Stomach (tissue), 8 donors: ENCODE measurements at regions not wholly inside any gene's neighbourhood (a gene's known extent, or its start where the extent isn't known, plus 50 kb on each side); places are given as distances from the start of the nearest gene placed in this dataset.

Source experiments
- DNase-seq, 2 donors: peaks; one replicate each; pipeline versions ENCODE4 v3.0.0 to v3.0.0-alpha.2; 2013 to 2019
- H3K27ac ChIP-seq, 5 donors: fragments of 200-600 bp in 4 of 5; sonication (generic) in 4 of 5; one replicate each; pipeline ENCODE4 v1.5.1; 2013 to 2019; ENCODE audit warnings: mild to moderate bottlenecking in 1 of 5, moderate library complexity in 1 of 5
- H3K27me3 ChIP-seq, 3 donors: fragments of 200-600 bp; sonication (generic); one replicate each; pipeline ENCODE4 v1.5.1; 2017 to 2019; ENCODE audit warnings: mixed run types in 1 of 3
- H3K36me3 ChIP-seq, 4 donors: fragments of 200-600 bp; sonication (generic); 1 replicate in 3 of 4; 2 replicates in 1 of 4; pipeline ENCODE4 v1.5.1; 2016 to 2019
- H3K4me1 ChIP-seq, 4 donors: fragments of 200-600 bp; sonication (generic); one replicate each; pipeline ENCODE4 v1.5.1; 2016 to 2019
- H3K4me3 ChIP-seq, 4 donors: fragments of 200-600 bp; sonication (generic) in 3 of 4; one replicate each; pipeline ENCODE4 v1.5.1; 2016 to 2019; ENCODE audit warnings: mild to moderate bottlenecking in 1 of 4
- H3K9me3 ChIP-seq, 4 donors: fragments of 200-600 bp; sonication (generic); one replicate each; pipeline ENCODE4 v1.5.1; 2016 to 2019
- CTCF ChIP-seq, 7 experiments: fragments of 450-650 bp in 4 of 7; fragments of 200-600 bp in 3 of 7; sonication (generic) in 3 of 7; IDR thresholded peaks; one replicate each; pipeline ENCODE4 v1.5.1; 2016 to 2019; ENCODE audit warnings: antibody characterized with exemption in 7 of 7, control low read depth in 2 of 7, mild to moderate bottlenecking in 1 of 7
- EP300 ChIP-seq: sonication (generic); formaldehyde crosslinking; IDR thresholded peaks from one replicate; pipeline ENCODE4 v1.6.1; 2017; ENCODE audit warnings: antibody characterized with exemption
- POLR2A ChIP-seq, 4 donors: fragments of 450-650 bp; IDR thresholded peaks; one replicate each; pipeline ENCODE4 v1.6.1; 2016; ENCODE audit warnings: antibody characterized with exemption in 4 of 4, control low read depth in 2 of 4, mild to moderate bottlenecking in 1 of 4, moderate library complexity in 1 of 4
- POLR2AphosphoS5 ChIP-seq, 3 donors: sonication (generic); formaldehyde crosslinking; IDR thresholded peaks; one replicate each; pipeline ENCODE4 v1.6.1; 2016; ENCODE audit warnings: antibody characterized with exemption in 3 of 3
- WGBS, 5 donors: extraction: QIAGEN DNeasy Blood & Tissue Kit in 3 of 5; methylation state at CpG; one replicate each; pipeline versions ENCODE4 v1.1.5 to v1.1.7; 2013 to 2018; 5-methylcytosine and 5-hydroxymethylcytosine counted together
- intact Hi-C: fragments of 100-400 bp; cut with DNase I; formaldehyde crosslinking; loops from one replicate; pipeline ENCODE4 v1.15.1; 2023; ENCODE audit warnings: low total_unique reads
- donor health status: healthy with polysubstance abuse.
- donor health status: Bipolar disorder and iron deficiency.
- donor health status: healthy.

GRCh38 chr3:153574445-153574844, 412.4 kb downstream of the RAP2B start:
- Histone ChIP-seq H3K36me3 (no peaks in the 10 kb centered on the region), H3K4me3 (no peak overlapping the region), H3K27ac (no peak overlapping the region), H3K9me3 (peaks cover 0 to 6% (median 0%) of the 10 kb centered on the region in 4 donors), H3K27me3 (no peaks in the 10 kb centered on the region), H3K4me1 (no peaks in the 10 kb centered on the region)
- 84 to 92% (median 90%) methylated on average over 2 of the region's 2 CpGs for WGBS, 5 donors
- intact Hi-C loops = no loop called here
- TF ChIP-seq POLR2A (IDR thresholded peaks at IDR 0.05) (no peak), POLR2AphosphoS5 (IDR thresholded peaks at IDR 0.05) (no peak), CTCF (IDR thresholded peaks at IDR 0.05) (no peak), EP300 (no peak)
- no peak for DNase-seq

GRCh38 chr3:153577059-153577736, 415.2 kb downstream of the RAP2B start:
- H3K27ac ChIP-seq = no peak overlapping the region

GRCh38 chr3:153578046-153578445, 416.0 kb downstream of the RAP2B start:
- intact Hi-C loops = no loop called here
- Histone ChIP-seq H3K27ac (no peak overlapping the region), H3K9me3 (no peaks in the 10 kb centered on the region), H3K27me3 (no peaks in the 10 kb centered on the region), H3K36me3 (no peaks in the 10 kb centered on the region), H3K4me3 (no peak overlapping the region), H3K4me1 (no peaks in the 10 kb centered on the region)
- DNase-seq = no peak
- TF ChIP-seq EP300 (no peak), POLR2A (IDR thresholded peaks at IDR 0.05) (no peak), POLR2AphosphoS5 (IDR thresholded peaks at IDR 0.05) (no peak), CTCF (IDR thresholded peaks at IDR 0.05) (no peak)

More at GRCh38 chr3:153577059-153577736, 415.2 kb downstream of the RAP2B start:
- H3K4me1 ChIP-seq = no peaks in the 10 kb centered on the region
- intact Hi-C loops = no loop called here
- TF ChIP-seq POLR2A (IDR thresholded peaks at IDR 0.05) (no peak), EP300 (no peak), POLR2AphosphoS5 (IDR thresholded peaks at IDR 0.05) (no peak), CTCF (IDR thresholded peaks at IDR 0.05) (no peak)
- DNase-seq = no peak
- H3K4me3 ChIP-seq = no peak overlapping the region
- H3K27me3 ChIP-seq = no peaks in the 10 kb centered on the region
- 51 to 60% (median 57%) methylated on average over 3 of the region's 3 CpGs for WGBS, 5 donors
- no peaks in the 10 kb centered on the region for H3K36me3 ChIP-seq
- H3K9me3 ChIP-seq = no peaks in the 10 kb centered on the region

- intact Hi-C loops = no loop called here
- Histone ChIP-seq H3K27me3 (no peaks in the 10 kb centered on the region), H3K4me3 (no peak overlapping the region), H3K27ac (no peak overlapping the region), H3K36me3 (no peaks in the 10 kb centered on the region), H3K4me1 (peaks cover 0 to under 1% (median 0%) of the 10 kb centered on the region in 4 donors), H3K9me3 (no peaks in the 10 kb centered on the region)
- WGBS, 5 donors = 71 to 73% (median 73%) methylated on average over 2 of the region's 2 CpGs
- no peak for DNase-seq
- TF ChIP-seq POLR2A (IDR thresholded peaks at IDR 0.05) = no peak
- TF ChIP-seq POLR2AphosphoS5 (IDR thresholded peaks at IDR 0.05) = no peak
- TF ChIP-seq EP300 = no peak
- no peak for TF ChIP-seq CTCF (IDR thresholded peaks at IDR 0.05)
Observed at GRCh38 chr3:153590051-153590450, 428.0 kb downstream of the RAP2B start.
